Fibroblast of skin of right biceps (primary cell): ENCODE measurements at regions not wholly inside any gene's neighbourhood (a gene's known extent, or its start where the extent isn't known, plus 50 kb on each side); places are given as distances from the start of the nearest gene placed in this dataset.

Source experiments
- DNase-seq: peaks from one replicate; pipeline ENCODE4 v3.0.0-alpha.2; 2013

DNA sequence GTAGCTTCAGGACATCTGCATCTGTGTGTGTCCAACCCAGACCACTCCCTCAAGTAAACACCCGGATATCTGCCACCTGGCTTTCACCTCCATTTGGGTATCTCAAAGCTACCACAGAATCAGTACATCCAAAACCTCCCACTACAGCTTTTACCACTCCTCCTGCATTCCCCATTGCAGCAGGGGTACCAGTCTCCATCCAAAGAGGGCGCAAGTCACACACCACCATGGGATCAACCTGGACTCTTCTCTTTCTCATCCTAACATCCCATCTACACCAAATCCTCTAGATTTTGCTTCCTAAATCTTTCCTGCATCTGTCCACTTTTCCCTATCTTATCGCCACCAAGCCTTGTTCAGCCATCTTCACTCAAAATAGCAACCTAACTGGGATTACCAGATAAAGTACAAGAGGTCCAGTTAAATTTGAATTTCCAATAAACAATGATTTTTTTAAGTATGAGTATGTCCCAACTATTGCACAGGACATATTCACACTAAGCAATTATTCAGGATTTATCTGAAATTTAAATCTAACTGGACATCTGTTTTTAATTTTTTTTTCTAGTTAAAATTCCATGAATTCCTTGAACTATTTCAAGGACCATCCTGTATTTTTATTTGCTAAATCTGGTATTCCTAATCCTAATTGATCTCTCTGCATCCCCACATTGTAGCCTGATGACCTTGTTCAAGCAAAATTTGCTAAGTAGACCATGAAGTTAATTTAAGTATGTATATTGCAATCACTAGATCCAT, 164.3 kb upstream of the MLN start:
- peak; percentile 15 for DNase-seq

GRCh38 chr6:33967265-33967767, 163.5 kb upstream of the MLN start:
- no peak for DNase-seq

GRCh38 chr6:33966536-33966935, 162.7 kb upstream of the MLN start:
- no peak for DNase-seq

GRCh38 chr6:33965766-33966165, 162.0 kb upstream of the MLN start:
- DNase-seq = no peak

DNA sequence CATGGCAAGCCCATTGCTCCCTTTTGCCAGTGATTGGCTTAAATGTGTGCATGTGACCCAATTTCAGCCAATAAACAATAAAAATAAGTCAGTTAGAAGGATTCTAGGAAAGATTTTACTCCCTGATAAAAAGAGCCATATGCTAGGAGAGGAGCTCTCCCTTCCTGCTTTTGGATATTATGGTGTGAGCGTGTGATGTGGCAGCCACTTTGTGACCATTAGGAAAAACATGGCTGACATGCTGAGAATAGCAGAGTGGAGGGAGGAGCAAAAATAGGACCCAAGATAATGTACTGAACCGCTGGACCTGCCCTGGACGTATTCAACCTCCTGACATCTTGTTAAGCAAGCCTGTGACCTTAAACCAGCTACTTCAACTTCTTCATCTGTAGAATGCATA, 160.6 kb upstream of the MLN start:
- DNase-seq = no peak

GRCh38 chr6:33963136-33963750, 159.4 kb upstream of the MLN start:
- DNase-seq = no peak

GRCh38 chr6:33962246-33963027, 158.6 kb upstream of the MLN start:
- DNase-seq = peak; percentile 26

GRCh38 chr6:33961691-33962090, 157.9 kb upstream of the MLN start:
- DNase-seq = no peak

DNA sequence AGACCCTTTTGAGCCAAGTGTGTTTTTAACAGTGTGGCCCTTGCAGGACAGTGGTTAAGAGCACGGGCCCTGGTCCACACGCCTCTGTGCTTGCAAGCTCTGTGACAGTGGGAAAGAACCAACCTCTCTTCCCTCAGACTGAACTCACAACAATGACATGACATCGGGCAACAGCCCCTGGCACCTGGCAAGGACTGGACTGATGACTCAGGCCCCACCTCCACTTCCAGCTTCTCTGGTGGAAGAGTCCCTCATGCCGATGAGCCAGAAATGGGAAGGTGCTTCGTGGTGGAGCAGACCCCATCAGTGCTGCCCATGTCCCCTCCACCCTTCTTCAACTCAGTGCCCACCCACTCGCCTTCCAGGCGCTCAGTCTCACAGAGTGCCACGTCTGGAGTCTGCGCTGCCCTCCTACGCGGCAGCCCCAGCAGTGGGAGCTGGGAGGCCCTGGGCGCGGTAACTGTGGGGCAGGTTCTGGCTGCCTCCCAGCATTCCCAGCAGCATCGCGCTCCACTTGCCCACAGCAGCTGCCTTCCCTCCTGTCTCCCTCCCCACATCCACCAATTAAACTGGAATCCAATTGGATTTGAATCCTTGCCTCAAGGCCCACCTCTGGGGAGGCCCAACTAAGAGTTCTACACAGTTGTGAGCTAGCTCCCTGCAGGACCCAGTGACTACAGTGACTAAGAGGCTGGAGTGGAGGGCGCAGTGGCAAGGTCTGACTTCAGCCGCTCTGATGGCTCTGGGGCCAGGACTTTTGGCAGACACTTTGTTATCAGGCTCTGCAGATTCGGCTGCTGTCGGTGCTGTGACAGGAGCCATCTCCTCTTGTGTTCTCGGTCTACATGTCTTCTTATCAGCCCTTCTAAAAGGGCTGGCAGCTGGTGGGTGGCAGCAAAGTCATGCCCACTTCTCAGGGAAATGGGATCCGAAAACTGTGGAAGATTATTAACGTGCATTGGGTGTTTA, 156.8 kb upstream of the MLN start:
- no peak for DNase-seq

GRCh38 chr6:33959661-33960344, 156.0 kb upstream of the MLN start:
- no peak for DNase-seq

- DNase-seq = no peak
Observed at GRCh38 chr6:33959329-33959651, 155.5 kb upstream of the MLN start.

DNA sequence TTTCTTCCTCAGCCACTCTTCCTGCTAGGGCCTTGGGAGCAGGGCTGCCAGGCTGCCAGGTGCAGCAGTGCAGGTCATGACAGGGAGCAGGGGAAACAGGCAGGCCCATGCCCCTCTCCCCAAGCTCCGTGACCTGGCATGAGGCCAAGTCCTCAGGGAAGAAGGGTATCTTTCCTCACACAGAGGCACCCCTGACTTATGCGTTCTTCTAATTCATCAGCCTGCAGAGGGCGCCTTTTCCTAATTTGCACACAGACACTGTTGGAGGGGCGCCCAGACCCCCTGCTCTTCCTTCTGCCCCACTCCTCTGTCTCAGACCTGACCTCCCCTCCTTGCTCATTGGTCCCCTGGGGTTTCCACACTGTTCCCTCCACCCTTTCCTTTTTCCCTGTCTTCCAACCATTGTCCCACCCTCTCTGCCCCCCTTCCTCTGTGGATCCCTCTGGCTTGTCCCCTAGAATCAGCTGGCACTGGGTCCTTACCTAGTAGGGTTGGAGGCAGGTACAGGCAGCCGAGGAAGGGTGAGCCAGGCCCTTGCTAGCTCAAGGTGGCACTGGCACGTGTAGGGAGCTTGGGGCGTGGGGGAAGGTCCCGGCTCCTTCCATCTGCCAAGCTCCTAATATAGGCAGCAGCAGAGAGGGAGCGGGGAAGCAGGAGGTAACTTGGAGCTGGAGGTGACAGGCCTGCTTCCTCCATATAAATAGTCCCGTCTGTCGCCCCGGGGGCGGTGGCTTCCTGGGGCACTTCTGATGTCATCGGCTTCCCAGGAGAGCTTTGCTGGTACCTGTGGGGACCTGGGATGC, 154.9 kb upstream of the MLN start:
- DNase-seq = no peak

GRCh38 chr6:33957892-33958525, 154.2 kb upstream of the MLN start:
- DNase-seq = no peak

DNA sequence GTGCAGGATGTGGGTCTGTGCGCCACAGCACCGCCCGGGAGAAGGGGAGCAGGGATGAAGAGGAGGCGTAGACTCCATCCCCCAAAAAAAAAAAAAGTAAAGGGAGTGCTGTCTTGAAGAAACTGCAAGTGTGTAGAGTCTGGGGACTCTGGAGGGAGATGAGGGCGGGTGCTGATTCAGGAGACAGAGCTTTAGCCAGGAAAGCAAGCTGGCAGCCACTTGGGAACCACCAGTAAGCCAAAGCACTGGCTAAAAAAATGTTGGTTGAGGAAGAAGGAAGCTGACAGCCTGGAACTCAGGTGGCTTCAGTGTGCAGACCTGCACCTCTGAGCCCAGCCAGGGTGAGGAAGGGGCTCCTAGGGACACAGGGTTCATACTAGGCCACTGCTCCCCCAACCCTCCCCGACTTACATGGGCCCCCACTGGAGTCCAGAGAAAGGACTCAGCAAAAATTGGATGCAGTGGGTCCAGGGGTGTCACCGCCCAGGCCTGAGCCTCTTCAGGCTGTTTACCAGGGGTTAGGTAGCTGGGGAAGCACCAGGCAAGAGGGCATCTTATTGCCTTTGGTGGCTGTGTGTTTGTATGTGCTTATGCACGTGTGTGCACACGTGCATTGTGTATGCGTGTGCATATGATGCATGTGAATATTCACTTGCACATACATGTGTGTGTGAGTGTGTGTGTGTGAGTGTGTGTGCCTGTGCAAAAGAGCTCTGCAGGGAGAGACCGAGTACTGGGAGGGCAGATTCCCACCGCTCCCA, 153.5 kb upstream of the MLN start:
- no peak for DNase-seq

- no peak for DNase-seq
Observed at GRCh38 chr6:33956206-33956605, 152.4 kb upstream of the MLN start.

DNA sequence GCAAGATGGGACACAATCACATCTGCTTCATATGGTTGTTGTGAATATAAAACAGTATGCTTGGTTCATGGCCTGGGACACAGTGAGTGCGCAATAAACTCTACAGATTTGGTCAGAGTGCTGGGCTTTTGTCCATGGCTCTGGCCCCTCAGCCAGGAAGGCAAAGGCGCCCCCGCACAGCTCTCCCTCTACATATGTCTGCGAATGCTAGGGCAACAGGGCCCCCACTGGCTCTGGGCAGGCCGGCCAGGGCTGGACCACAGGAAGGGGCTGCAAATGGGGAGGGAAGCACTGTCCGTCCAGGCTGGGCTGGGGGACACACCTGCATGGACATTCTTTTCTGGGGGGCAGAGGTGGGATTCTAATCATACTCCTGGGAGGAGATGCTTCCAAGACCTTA, 151.8 kb upstream of the MLN start:
- no peak for DNase-seq

GRCh38 chr6:33954453-33954852, 150.7 kb upstream of the MLN start:
- no peak for DNase-seq

DNA sequence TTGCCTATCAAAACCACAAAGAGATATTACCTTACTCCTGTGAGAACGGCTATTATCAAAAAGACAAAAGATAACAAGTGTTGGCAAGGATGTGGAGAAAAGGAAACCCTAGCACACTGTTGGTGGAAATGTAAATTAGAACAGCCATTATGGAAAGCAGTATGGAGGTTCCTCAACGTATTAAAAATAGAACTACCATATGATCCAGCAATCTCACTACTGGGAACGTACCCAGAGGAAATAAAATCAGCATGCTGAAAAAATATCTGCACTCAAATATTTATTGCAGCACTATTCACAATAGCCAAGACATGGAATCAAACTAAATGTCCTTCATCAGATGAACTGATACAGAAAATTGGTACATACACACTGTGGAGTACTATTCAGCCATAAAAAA, 149.4 kb upstream of the MLN start:
- no peak for DNase-seq

DNA sequence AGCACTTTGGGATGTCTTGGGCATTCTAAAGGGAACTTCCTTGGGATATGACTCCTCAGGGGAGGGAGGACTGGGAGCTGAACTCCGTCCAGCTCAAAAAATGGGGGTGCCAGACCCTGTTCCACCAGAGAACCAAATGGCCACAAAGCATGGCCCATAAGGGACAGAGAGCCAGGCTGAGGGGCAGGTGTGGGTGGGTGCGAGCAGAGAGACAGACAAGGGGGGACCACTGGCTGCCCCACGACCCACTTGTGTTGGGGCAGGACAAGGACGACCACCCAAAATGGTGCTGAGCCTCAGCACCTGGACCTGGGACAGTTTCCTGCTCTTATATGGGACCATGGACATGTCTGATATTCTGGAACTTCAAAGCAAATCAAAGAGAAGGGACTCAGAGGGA, 148.2 kb upstream of the MLN start:
- no peak for DNase-seq
